Neural progenitor cell (in vitro differentiated cells): ENCODE measurements at regions not wholly inside any gene's neighbourhood (a gene's known extent, or its start where the extent isn't known, plus 50 kb on each side); places are given as distances from the start of the nearest gene placed in this dataset.

Source experiments
- DNase-seq: peaks from one replicate; pipeline ENCODE4 v3.0.0-alpha.2; 2016; ENCODE audit warnings: low spot score
- H2AFZ ChIP-seq: fragments of 200-600 bp; sonication (generic); replicated peaks from 2 replicates; pipeline ENCODE4 v1.6.1; 2016; ENCODE audit warnings: antibody characterized with exemption
- H3F3A ChIP-seq: fragments of 200-600 bp; sonication (generic); 2 replicates; pipeline ENCODE4 v1.6.1; 2016; ENCODE audit warnings: antibody characterized with exemption, low read depth
- H3K27ac ChIP-seq: fragments of 200-600 bp; sonication (generic); 2 replicates; pipeline ENCODE4 v1.5.1; 2016; ENCODE audit warnings: mild to moderate bottlenecking
- H3K27me3 ChIP-seq: fragments of 200-600 bp; sonication (generic); 2 replicates; pipeline ENCODE4 v1.6.1; 2016; ENCODE audit warnings: mild to moderate bottlenecking, moderate library complexity
- H3K36me3 ChIP-seq: fragments of 200-600 bp; sonication (generic); 2 replicates; pipeline ENCODE4 v1.5.1; 2016
- H3K4me1 ChIP-seq: fragments of 200-600 bp; sonication (generic); 2 replicates; pipeline ENCODE4 v1.6.1; 2016; ENCODE audit warnings: mixed run types
- H3K4me2 ChIP-seq: fragments of 200-600 bp; sonication (generic); 2 replicates; pipeline ENCODE4 v1.6.1; 2016
- H3K4me3 ChIP-seq: fragments of 200-600 bp; sonication (generic); 2 replicates; pipeline ENCODE4 v1.5.1; 2016
- H3K79me2 ChIP-seq: fragments of 200-600 bp; sonication (generic); 2 replicates; pipeline ENCODE4 v1.6.1; 2016; ENCODE audit warnings: low read depth
- H3K9ac ChIP-seq: fragments of 200-600 bp; sonication (generic); 2 replicates; pipeline ENCODE4 v1.6.1; 2016
- H3K9me3 ChIP-seq: fragments of 200-600 bp; sonication (generic); 2 replicates; pipeline ENCODE4 v1.5.1; 2016; ENCODE audit warnings: low read depth
- H4K20me1 ChIP-seq: fragments of 200-600 bp; sonication (generic); 2 replicates; pipeline ENCODE4 v1.6.1; 2016; ENCODE audit warnings: low read depth
- H3K27ac Mint-ChIP-seq: 3 replicates; pipeline ENCODE4 v1.8.0; 2021; ENCODE audit warnings: mixed read lengths
- H3K27me3 Mint-ChIP-seq: 2 replicates; pipeline ENCODE4 v1.8.0; 2022; ENCODE audit warnings: low read depth, mild to moderate bottlenecking, inconsistent platforms, moderate library complexity, mixed read lengths; ENCODE audit not compliant: insufficient read depth
- H3K36me3 Mint-ChIP-seq: 3 replicates; pipeline ENCODE4 v1.8.0; 2021; ENCODE audit warnings: mixed read lengths
- H3K4me1 Mint-ChIP-seq: 3 replicates; pipeline ENCODE4 v1.8.0; 2021; ENCODE audit warnings: mixed read lengths
- H3K4me3 Mint-ChIP-seq: 3 replicates; pipeline ENCODE4 v1.8.0; 2021; ENCODE audit warnings: mild to moderate bottlenecking, moderate library complexity, mixed read lengths
- H3K9me3 Mint-ChIP-seq: 3 replicates; pipeline ENCODE4 v1.8.0; 2020; ENCODE audit warnings: mixed read lengths
- EZH2 ChIP-seq: fragments of 200-600 bp; sonication (generic); IDR thresholded peaks from 2 replicates; pipeline ENCODE4 v1.6.1; 2017; ENCODE audit warnings: antibody characterized with exemption, mild to moderate bottlenecking, moderate library complexity
- EZH2phosphoT487 ChIP-seq: fragments of 200-600 bp; sonication (generic); IDR thresholded peaks from 2 replicates; pipeline ENCODE4 v1.6.1; 2017; ENCODE audit warnings: antibody characterized with exemption
- TF ChIP-seq, protein P1 (sequence below): fragments of 200-600 bp; sonication (generic); IDR thresholded peaks from 2 replicates; pipeline ENCODE4 v1.5.1; 2017; ENCODE audit warnings: antibody characterized with exemption, mild to moderate bottlenecking

DNA sequence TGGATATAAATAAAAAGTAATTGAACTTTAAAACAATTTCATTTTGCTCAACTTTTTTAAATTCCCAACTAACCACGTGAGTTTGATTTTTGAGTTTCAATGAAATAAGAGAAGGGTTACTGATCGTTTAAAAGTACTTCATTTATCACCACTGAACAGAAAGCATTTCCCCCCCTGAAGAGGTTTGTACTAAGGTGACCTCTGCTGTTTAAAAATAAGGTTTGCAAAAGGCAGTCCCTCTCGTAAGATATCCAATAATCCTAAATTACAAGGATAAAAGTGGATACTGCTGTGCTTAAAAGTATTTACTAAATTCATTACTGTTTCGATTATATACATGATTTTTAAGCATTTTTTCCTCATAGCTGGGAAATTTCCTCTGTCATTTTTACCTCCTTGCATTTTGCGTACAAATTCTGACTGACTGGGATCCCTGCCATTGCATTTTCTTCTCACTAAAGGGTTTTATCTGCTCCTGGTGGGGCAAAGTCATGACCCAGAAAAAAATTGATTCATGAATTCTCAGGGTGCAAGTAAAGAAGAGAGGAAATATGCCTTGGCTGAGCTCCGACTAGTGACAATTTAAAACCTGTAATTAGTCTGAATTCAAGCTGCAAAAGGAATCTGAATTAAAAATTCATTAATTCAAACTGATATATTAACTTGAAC is 463.8 kb downstream of the PRKD1 start:
- no peak overlapping the region for H3K4me3 ChIP-seq
- Mint-ChIP-seq H3K4me3 (no peak overlapping the region), H3K27me3 (no peaks in the 10 kb centered on the region), H3K27ac (no peak overlapping the region), H3K9me3 (no peaks in the 10 kb centered on the region), H3K36me3 (no peaks in the 10 kb centered on the region), H3K4me1 (peaks cover 41% of the 10 kb centered on the region)
- H3K9me3 ChIP-seq: no peaks in the 10 kb centered on the region
- no peak overlapping the region for H3K4me2 ChIP-seq
- no peak overlapping the region for H3K9ac ChIP-seq
- no peaks in the 10 kb centered on the region for H3K36me3 ChIP-seq
- no peak overlapping the region for H3K27ac ChIP-seq
- peak; percentile 24 for DNase-seq
- H3F3A ChIP-seq: peaks cover 10% of the 10 kb centered on the region
- no peak overlapping the region for H2AFZ ChIP-seq
- H4K20me1 ChIP-seq: no peaks in the 10 kb centered on the region
- H3K27me3 ChIP-seq: no peaks in the 10 kb centered on the region
- TF ChIP-seq EZH2phosphoT487: no peak
- TF ChIP-seq, protein P1, sequence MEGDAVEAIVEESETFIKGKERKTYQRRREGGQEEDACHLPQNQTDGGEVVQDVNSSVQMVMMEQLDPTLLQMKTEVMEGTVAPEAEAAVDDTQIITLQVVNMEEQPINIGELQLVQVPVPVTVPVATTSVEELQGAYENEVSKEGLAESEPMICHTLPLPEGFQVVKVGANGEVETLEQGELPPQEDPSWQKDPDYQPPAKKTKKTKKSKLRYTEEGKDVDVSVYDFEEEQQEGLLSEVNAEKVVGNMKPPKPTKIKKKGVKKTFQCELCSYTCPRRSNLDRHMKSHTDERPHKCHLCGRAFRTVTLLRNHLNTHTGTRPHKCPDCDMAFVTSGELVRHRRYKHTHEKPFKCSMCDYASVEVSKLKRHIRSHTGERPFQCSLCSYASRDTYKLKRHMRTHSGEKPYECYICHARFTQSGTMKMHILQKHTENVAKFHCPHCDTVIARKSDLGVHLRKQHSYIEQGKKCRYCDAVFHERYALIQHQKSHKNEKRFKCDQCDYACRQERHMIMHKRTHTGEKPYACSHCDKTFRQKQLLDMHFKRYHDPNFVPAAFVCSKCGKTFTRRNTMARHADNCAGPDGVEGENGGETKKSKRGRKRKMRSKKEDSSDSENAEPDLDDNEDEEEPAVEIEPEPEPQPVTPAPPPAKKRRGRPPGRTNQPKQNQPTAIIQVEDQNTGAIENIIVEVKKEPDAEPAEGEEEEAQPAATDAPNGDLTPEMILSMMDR: peak; percentile 20
- TF ChIP-seq EZH2: no peak
- H3K4me1 ChIP-seq: peaks cover 46% of the 10 kb centered on the region
- H3K79me2 ChIP-seq: no peaks in the 10 kb centered on the region

GRCh38 chr14:29465095-29465494 is 462.6 kb downstream of the PRKD1 start:
- Histone ChIP-seq H3K4me3 (no peak overlapping the region), H3K4me2 (no peak overlapping the region), H3K9me3 (no peaks in the 10 kb centered on the region), H2AFZ (no peak overlapping the region), H3K36me3 (no peaks in the 10 kb centered on the region), H3K4me1 (peaks cover 41% of the 10 kb centered on the region), H3K27ac (no peak overlapping the region), H3K27me3 (no peaks in the 10 kb centered on the region), H3K9ac (no peak overlapping the region), H4K20me1 (no peaks in the 10 kb centered on the region), H3F3A (peaks cover 10% of the 10 kb centered on the region), H3K79me2 (no peaks in the 10 kb centered on the region)
- Mint-ChIP-seq H3K27me3 (no peaks in the 10 kb centered on the region), H3K4me3 (no peak overlapping the region), H3K4me1 (peaks cover 32% of the 10 kb centered on the region), H3K9me3 (no peaks in the 10 kb centered on the region), H3K36me3 (no peaks in the 10 kb centered on the region), H3K27ac (no peak overlapping the region)
- DNase-seq: no peak
- TF ChIP-seq EZH2 (no peak), EZH2phosphoT487 (no peak)
- TF ChIP-seq, protein P1: no peak

DNA sequence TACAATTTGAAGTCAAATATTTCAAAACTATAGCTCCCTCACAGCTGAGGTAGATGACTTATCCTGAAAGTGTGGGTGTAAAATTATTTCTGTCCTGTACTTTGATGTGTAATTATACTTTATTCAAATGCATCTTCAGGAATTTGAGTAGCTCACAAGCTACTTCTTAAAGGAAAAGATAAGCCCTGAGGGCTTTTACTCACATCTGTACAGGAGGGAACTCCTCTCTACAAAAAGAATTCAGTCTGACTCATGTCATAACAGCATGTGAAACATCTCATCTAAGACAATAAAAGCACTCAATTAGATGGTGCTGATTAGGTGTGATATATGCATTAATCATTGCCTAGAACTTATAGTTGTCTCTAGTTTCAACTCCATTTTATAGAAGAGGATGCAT is 452.0 kb downstream of the PRKD1 start:
- TF ChIP-seq, protein P1: no peak
- TF ChIP-seq EZH2: no peak

More for the DNA sequence above, 452.0 kb downstream of the PRKD1 start:
- no peaks in the 10 kb centered on the region for H3K27me3 ChIP-seq
- DNase-seq: no peak
- no peak overlapping the region for H3K4me3 ChIP-seq
- H3K36me3 Mint-ChIP-seq: no peaks in the 10 kb centered on the region
- H3K36me3 ChIP-seq: peaks cover 7% of the 10 kb centered on the region
- H3K79me2 ChIP-seq: no peaks in the 10 kb centered on the region
- H3K27me3 Mint-ChIP-seq: no peaks in the 10 kb centered on the region
- H3K9ac ChIP-seq: no peak overlapping the region
- H3K4me3 Mint-ChIP-seq: no peak overlapping the region
- no peak overlapping the region for H3K27ac ChIP-seq
- no peaks in the 10 kb centered on the region for H4K20me1 ChIP-seq
- no peak overlapping the region for H3K4me2 ChIP-seq
- H3K27ac Mint-ChIP-seq: no peak overlapping the region
- H3K9me3 Mint-ChIP-seq: peaks cover 12% of the 10 kb centered on the region
- no peaks in the 10 kb centered on the region for H3K4me1 Mint-ChIP-seq
- no peak overlapping the region for H2AFZ ChIP-seq
- peaks cover 8% of the 10 kb centered on the region for H3K9me3 ChIP-seq
- H3F3A ChIP-seq: no peaks in the 10 kb centered on the region
- no peaks in the 10 kb centered on the region for H3K4me1 ChIP-seq
